ENCODE measurements at regions not wholly inside any gene's neighbourhood (a gene's known extent, or its start where the extent isn't known, plus 50 kb on each side); places are given as distances from the start of the nearest gene placed in this dataset.

GRCh38 chr13:82720986-82721385 is 1161.3 kb downstream of the SLITRK1 start:
- no peak overlapping the region for H4K5ac ChIP-seq (ENCODE audit: low read depth, low read length)
- H3K27ac ChIP-seq (ENCODE audit: insufficient read depth, low read length) = no peak overlapping the region
- H3K4me3 ChIP-seq (ENCODE audit: insufficient read depth, low read depth, low read length) = no peak overlapping the region
- dilution Hi-C loops (cut with HindIII; ENCODE audit: low sequenced_read_pairs, unreplicated experiment) = no loop called here
- no peaks in the 10 kb centered on the region for H3K4me1 ChIP-seq (ENCODE audit: control insufficient read depth, insufficient read depth, low read length)
- H4K20me1 ChIP-seq (ENCODE audit: insufficient read depth, low read length) = no peaks in the 10 kb centered on the region
- no peak overlapping the region for H2AFZ ChIP-seq (replicated peaks; ENCODE audit: low read length, poor library complexity)
- no peak overlapping the region for H3K23ac ChIP-seq (ENCODE audit: low read depth, low read length)
- H3K36me3 ChIP-seq (ENCODE audit: control insufficient read depth, insufficient read depth, low read length) = no peaks in the 10 kb centered on the region
- no peak overlapping the region for H3K18ac ChIP-seq (ENCODE audit: low read depth, low read length)
- DNase-seq (no peak), ATAC-seq (ENCODE audit: low read depth) (no peak)
- no peak overlapping the region for H3K14ac ChIP-seq (replicated peaks; ENCODE audit: low read depth, low read length)
- POLR2A ChIA-PET (ENCODE audit: unreplicated experiment) = no interaction called here
- H3K9me1 ChIP-seq (ENCODE audit: insufficient read depth, low read length) = no peaks in the 10 kb centered on the region
- intact Hi-C loops (cut with micrococcal nuclease) = no loop called here
- no peaks in the 10 kb centered on the region for H3K79me1 ChIP-seq (ENCODE audit: low read depth in 1 of 2, low read length in 2 of 2)
- no peak overlapping the region for H3K9ac ChIP-seq (ENCODE audit: low read depth, low read length)
- H2AK5ac ChIP-seq (ENCODE audit: low read depth, low read length) = no peak overlapping the region
- no peak overlapping the region for H4K91ac ChIP-seq (ENCODE audit: insufficient read depth, low read depth, low read length)
- no peak overlapping the region for H3K4me2 ChIP-seq (ENCODE audit: low read depth, low read length)
- no peak overlapping the region for H2BK5ac ChIP-seq (ENCODE audit: low read depth, low read length, poor library complexity, severe bottlenecking)
- BruUV-seq (replicated peaks) = no TSS peak
- in situ Hi-C loops (cut with MboI; ENCODE audit: low sequenced_read_pairs) = no loop called here
- no peaks in the 10 kb centered on the region for H3K9me3 ChIP-seq (ENCODE audit: control insufficient read depth, insufficient read depth, low read length)
- no peak overlapping the region for H2BK15ac ChIP-seq (ENCODE audit: low read depth, low read length)
- H2BK20ac ChIP-seq (ENCODE audit: low read depth, low read length) = no peak overlapping the region
- H3K56ac ChIP-seq (ENCODE audit: extremely low read depth, insufficient read depth, low read length) = no peak overlapping the region
- no peak overlapping the region for H4K8ac ChIP-seq (ENCODE audit: low read depth in 2 of 2, low read length in 2 of 2)
- H3K4ac ChIP-seq (ENCODE audit: low read depth, low read length) = no peak overlapping the region
- H2BK120ac ChIP-seq (ENCODE audit: low read depth, low read length) = no peak overlapping the region
- CTCF ChIA-PET = interaction anchor here (0.6 kb wide), 1 partner anchor 1640 kb away, joined by 3 read pairs; no protein-coding TSS in a partner anchor
- no peak overlapping the region for H2AK9ac ChIP-seq (replicated peaks; ENCODE audit: low read depth, low read length, poor library complexity)
- TF ChIP-seq SMC3 (IDR thresholded peaks at IDR 0.05; ENCODE audit: low read depth, low read length) (no peak), RFX5 (IDR thresholded peaks at IDR 0.05; ENCODE audit: low read depth, low read length) (no peak), MAZ (IDR thresholded peaks at IDR 0.05; ENCODE audit: borderline replicate concordance, low read depth, low read length) (no peak), POLR2A (IDR thresholded peaks at IDR 0.05; ENCODE audit: low read depth, low read length) (no peak)
- WGBS, 2 experiments (ENCODE audit: extremely low coverage in 2 of 2, insufficient read length in 1 of 2) = no CpG with 5 or more reads among the region's 2 CpGs
- H3K27me3 ChIP-seq (ENCODE audit: control insufficient read depth, insufficient read depth, low read length) = no peaks in the 10 kb centered on the region

All from IMR-90 (cell line).